Left forelimb (tissue), 1 donor: ENCODE measurements at regions not wholly inside any gene's neighbourhood (a gene's known extent, or its start where the extent isn't known, plus 50 kb on each side); places are given as distances from the start of the nearest gene placed in this dataset.
"Not testable (repeated sequence)": the region's sequence is repeated elsewhere in the genome, so short reads cannot be mapped to it uniquely, and the experiment has no call there.

Experiments used
- DNase-seq: peaks from one replicate; pipeline ENCODE4 v3.0.0-alpha.2; 2018; ENCODE audit warnings: low spot score

DNA sequence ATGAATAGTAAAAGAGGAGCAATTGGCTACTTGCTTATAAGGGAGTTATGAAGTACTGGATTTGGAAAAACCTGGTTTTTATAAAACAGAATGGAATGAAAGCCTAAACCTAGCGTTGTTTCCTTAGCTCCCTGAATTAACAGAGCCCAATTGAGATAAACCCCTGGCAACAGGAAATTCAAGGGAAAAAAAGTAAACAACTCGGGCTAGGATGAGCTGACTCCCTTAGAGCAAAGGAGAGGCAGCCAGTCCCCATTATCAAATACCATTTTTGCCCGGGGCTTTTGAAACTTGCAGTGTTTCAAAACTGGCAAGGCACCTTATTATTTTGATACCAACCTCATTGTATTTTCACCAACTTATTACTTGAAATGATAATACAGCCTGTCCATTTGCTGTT lies 587.5 kb downstream of the CD109 start:
- DNase-seq, result no peak

DNA sequence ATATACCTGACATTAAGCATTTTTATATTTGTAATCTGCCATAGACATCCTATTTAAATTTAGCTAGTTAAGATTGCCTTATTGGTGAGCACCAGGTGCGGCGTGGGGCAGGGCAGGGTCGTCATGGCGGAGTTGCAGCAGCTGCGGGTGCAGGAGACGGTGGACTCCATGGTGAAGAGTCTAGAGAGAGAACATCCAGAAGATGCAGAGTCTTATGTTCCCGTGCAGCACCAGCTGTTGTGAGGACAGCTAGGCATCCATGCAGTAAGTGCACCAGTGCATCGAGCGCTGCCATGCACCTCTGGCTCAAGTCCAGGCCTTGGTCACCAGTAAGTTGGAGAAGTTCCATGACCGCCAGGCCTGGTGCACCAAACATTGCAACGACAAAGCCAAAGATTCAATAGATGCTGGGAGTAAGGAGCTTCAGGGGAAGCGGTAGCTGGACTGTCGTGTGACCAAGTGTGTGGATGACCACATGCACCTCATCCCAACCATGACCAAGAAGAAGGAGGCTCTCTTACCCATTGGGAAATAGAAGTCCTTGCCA lies 586.2 kb downstream of the CD109 start:
- DNase-seq, result no peak

DNA sequence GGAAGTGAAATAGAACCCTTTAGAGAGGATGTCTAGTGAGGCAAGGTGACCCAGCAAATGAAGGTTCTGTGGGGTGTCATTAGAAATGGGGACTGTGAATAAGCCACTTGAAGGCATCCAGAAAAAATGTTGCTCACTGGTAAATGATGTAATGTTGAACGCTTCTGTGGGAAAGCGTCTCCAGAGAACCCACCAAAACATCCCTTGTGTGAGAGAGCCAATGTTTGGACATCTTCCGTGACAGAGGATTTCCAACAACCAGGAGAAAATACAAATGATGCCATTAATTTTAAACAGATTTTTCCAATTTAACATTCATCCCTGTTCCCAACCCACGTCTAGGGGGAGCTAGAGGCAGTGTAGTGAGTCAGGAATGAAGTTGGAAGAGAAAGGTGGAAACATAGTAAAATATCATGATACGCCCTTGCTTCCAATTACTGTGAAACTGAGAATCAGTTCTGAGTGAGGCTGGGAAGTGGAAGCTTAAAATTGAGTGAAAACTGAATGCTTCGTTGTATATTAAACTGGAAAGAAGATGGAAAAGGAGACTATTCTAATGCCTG lies 584.2 kb downstream of the CD109 start:
- no peak for DNase-seq

DNA sequence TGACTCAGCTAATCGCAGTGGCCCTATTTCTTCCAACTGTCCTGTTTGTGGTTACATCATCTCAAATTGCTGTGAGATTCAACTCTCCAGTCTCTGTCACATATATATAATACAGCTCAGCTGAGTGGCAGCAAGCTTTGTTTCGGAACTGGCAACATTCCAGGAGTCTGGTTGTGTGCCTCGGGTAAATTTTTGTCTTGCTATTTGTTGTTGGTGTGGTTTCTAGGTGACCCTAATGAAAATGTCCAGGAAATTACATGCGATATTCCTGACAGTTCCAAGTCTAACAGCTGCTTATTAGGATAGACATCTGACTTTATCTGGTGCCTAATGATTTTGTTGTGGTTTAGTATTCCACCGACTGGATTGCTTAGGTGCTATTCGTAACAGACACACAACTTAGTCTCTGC lies 581.8 kb downstream of the CD109 start:
- DNase-seq, result no peak

DNA sequence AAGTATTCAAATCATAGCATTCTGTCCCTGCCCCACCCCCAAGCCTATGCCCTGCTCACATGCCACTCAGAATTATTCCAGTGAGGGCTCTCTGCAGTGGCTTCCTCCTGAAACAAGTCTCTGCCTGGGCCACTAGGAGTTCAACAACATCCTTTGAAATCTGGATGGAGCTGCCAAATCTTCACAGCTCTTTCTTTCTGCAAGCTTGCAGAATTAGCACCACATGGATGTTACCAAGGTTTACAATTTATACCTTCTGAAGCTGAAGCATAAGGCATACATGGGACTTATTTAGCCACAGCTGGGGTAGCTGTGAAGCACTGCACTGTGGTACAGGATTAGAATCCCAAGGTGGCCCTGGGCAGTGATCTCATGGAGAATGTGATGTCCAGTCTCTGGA lies 577.5 kb downstream of the CD109 start:
- DNase-seq, result no peak

DNA sequence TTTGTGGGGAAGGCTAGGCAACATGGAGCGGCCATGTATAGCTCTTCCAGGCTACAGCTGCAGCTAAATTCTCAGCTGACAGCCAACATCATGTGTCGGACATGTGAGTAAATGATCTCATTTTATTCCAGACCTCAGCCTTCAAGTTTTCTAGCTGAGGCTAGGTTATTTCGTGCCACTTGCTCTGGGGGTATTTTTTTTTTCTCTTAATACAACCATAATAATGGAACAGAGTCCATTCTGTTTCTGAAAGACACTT lies 573.5 kb downstream of the CD109 start:
- DNase-seq, result no peak

DNA sequence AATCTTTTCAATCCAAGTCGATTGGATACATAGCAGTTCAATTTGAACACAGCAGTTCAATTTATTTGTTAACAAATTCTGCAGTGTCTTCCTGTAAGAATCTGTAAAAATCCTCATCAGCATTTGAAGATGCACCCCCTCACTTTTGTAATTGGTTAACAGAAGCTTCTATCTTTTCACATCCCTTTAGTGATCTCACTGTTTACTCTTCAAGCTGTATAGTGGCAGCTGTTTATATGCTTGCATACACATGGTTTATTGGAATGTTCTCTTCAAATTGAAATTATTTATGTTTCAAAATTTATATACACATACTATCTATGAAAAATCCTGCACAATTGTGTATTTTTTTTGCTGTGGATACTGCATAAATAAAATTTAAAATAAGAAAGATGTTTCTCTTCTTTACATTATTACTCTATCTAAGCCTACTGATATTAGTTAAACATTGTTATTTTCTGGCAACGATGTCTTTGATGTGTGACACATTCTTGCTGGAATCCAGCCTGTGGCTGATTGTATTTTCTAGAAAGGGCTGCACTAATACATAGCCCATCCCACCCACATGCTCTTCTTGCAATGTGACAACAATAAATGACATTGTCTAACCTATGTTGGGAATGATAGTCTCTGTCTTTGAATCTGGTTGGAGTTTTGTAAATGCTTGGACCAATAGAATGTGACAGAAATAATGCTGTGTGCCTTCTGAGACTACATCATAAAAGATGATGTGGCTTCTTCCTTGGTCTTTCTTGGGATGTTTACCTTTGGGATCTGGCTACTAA lies 573.0 kb downstream of the CD109 start:
- no peak for DNase-seq

DNA sequence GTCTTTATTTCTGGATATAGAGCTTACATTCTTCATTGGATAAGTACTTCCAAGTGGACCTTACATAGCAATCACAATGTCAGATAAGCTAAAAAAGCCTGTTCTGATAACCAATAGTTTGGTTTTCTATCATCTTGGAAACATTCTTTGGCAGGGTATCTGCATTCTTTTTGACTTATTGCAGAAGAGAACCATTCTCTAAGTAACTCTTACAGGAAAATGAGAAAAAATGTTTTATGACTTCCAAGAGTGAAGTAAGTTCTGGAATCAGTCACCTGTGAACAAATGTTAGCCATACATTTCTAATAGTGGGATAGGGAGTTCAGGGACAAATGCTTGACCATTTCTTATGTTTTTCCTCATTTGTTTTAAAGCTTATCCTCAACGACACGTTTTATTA lies 564.0 kb downstream of the CD109 start:
- no peak for DNase-seq

DNA sequence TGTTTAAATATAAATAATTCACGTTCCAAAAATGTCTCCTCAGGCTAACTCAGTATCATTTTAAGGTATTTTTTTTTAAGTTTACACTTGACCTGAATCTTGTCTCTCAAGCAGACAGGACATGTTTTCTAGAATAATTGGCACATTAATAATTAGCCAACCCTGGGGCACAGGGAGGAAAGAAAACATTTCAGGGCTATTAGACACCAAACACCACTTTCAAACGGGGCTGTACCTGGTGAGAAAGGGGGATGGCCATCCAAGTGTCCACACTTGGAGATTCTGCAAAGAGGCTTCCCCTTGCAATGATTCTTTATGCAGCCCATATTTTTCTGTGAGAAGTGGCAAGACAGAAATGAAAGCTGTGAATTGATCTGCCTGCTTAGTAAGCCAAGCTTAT lies 560.8 kb downstream of the CD109 start:
- no peak for DNase-seq

DNA sequence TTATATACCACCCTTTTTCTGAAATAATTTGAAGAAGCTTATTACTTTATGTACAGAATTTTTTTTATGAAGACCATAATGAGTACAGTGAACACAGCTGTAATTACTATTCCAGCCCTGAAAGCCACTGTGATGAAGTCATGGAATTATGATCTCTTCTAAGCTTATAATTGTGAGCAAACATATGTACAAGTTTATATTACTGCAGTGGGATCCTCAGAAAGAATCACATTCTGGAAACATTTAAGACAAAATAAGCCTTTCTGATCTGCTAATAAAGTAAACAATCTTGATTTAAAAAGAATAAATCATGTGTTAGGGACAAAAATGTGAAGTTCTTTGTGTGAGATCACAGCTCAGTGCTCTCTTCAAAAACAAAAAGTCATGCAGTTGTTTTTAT lies 560.4 kb downstream of the CD109 start:
- DNase-seq, result no peak

DNA sequence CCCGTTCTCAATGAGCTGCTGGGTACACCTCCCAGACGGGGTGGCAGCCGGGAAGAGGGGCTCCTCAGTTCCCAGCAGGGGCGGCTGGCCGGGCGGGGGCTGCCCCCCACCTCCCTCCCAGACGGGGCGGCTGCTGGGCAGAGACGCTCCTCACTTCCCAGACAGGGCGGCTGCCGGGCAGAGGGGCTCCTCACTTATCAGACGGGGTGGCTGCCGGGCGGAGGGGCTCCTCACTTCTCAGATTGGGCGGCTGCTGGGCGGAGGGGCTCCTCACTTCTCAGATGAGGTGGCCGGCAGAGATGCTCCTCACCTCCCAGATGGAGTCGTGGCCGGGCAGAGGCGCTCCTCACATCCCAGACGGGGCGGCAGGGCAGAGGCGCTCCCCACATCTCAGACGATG lies 559.0 kb downstream of the CD109 start:
- DNase-seq, result not testable (repeated sequence)

DNA sequence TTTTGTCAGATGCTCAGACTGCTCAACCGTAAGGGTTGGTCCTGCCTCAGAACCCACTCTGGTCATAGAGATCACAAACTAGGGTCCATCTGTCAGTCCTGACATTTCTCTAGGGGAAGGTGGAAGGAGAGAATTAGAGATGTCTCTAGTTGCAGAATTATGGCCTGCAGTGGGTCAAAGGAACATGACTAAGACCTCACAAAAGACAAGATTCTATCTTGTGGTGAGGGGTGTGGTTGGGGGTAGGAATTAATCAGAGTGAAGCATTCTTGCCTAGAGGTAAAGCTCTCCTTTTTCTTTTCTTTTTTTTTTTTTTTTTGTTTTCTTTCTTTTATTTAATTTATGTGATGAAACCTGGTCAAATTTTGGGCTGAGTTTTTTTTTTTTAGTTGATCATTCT lies 558.1 kb downstream of the CD109 start:
- DNase-seq, result not testable (repeated sequence)

DNA sequence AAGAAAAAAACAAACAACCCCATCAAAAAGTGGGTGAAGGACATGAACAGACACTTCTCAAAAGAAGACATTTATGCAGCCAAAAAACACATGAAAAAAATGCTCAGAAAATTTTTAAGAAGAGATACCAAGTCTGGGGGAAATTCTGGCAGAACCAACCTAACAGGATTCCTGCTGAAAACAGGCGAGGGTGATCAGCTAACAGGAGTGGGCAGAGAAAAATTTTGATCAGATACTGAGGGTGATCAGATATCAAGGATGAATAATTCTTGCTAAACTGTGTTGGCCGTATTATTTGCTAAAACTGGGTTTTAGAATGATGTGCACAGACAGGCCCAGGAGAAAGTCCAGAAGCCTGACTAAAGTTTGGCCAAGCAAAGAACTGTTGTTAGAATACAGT lies 557.3 kb downstream of the CD109 start:
- DNase-seq, result no peak

DNA sequence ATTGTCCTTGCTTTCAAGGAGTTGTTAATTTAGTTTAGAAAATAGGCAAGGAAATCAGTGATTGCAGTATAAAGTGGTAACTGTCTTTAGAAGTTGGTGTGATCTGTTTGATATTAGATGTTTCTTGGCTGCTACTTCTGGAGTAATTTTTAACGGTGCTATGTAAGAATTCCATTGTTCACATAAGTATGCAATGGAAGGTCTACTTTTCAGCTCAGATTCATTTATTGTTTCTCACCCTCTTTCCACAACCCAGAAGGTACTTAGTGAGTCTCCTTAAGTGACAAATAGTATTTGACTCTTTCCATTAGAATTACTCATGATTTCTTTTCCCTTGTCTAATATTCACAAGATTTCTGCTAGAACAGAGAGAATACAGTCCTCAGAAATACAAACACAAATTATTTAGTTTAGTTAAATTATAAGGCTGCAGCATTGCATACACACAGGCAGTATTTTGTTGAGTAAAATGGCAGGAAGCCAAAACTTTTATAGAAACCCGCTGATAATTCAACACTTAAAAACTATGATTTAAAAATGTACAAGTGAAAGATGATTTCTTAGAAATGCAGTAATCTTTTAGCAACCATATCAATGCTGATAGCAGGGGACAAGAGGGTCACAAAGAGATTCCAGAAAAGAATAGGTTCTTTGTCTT lies 554.3 kb downstream of the CD109 start:
- no peak for DNase-seq

DNA sequence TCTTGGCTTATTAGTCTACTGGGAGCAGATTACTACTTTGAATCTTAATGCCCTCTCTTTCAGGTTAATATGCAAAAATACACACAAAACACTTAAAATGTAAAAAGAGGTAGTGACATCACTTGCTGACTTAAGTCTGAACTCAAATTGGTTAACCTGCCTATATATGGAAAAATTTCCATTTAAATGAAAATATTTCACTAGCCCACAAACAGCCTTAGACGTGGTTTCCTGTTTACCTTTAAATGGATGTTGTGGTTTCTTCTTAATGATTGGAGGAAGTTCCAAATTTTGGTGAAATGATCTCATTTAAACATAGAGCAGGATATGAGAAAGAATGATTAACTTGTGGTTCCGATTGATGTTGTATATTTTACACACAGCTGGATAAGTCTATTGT lies 553.7 kb downstream of the CD109 start:
- no peak for DNase-seq

DNA sequence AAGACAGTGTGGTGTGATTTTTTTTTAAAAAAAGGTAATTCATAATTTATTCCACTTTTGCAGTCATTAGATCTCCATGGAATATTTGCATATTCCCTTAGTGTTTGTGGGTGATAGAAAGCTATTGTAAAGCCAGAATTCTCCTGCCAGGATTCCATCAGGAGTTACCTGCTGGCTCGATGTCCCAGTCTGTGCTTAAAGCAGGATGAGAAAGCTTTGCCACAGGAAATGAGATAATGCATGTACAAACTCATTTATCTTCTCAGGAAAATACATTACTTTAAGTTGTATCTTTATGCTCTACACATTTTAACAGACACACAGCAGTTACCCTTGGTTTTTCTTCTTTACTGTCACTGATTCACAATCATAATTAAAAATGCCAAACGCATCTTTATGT lies 553.0 kb downstream of the CD109 start:
- no peak for DNase-seq

DNA sequence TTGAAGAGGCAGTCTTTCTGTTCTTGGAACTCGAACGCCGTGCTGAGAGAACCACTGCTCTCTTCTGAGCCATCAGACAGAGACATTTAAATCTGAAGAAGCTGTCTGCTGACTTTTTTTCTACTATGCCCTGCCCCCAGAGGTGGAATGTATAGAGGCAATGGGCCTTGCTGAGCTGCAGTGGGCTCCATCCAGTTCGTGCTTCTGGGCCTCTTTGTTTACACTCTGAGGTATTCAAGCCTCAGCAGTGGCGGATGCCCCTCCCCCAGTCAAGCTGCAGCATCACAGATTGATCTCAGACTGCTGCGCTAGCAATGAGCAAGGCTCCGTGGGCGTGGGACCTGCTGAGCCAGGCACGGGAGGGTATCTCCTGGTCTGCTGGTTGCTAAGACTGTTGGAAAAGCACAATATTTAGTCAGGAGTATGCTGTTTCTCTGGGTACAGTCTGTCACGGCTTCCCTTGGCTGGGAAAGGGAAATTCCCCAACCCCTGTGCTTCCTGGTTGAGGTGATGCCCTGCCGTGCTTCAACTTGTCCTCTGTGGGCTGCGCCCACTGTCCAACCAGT lies 526.8 kb downstream of the CD109 start:
- peak; percentile 42 for DNase-seq

DNA sequence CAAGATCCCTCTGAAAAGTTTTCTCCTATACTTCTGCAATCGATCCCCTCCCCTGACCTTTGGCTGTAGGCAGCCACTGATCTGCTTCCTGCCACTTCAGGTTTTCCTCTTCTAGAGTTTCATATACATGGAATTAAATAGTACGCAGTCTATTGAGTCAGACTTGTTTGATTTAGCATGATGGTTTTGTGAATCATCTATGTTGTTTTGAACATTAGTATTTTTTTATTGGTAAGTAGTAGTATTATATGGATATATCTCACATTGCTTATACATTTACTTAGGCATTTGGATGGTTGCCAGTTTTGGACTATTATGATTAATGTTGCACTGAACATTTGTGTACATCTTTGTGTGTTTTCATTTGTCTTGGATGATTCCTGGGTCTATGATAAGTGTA lies 518.0 kb downstream of the CD109 start:
- DNase-seq, result no peak

DNA sequence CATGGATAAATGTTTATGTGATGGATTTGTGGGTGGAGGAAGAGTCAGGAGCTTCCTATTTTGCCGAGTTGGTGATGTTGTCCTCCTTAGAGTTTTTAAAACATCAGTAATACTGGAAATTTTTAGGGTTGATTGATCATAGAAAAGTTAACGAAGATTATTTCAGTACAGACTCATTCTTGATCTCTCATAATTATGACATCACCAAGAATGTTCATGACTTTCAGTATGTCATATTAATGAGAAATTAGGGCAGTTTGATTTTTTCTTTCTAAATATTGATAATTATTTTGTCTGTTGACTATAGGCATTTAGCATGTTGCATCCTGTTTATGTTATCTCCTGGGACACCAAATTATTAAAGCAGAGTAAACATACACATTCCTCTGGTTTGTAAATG lies 512.2 kb downstream of the CD109 start:
- DNase-seq, result no peak

DNA sequence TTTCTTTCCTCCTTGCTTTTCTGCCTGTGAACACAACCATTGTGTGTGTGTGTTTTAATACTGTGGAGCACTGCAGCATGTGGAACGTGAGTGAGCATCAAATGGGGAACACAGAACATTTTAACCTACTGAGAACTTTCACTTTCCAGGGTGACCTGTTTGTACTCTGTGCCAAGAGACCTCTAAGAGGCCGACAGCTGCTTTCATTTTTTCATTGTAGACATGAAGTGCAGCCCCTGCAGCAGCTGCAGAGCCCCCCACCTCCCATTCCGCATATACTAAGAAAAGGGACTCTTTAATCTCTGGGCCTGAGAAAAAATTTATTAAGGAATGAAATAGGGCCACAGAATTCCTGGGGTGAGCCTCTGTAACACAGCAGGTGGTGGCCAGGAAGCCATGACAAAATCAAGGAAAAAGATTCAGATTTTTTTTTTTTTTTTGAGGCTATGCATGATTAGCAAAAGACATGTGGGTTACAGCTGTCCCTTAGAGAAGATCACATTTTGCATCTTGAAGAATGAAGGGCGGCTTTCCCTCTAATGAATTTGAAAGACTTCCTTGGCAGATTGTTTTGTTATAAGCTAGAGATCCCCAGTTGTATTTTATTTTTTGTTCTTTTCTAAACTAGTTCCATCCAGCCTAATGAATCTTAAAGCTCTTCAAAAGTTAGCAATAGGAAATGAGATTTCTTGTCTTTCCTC lies 503.4 kb downstream of the CD109 start:
- no peak for DNase-seq

DNA sequence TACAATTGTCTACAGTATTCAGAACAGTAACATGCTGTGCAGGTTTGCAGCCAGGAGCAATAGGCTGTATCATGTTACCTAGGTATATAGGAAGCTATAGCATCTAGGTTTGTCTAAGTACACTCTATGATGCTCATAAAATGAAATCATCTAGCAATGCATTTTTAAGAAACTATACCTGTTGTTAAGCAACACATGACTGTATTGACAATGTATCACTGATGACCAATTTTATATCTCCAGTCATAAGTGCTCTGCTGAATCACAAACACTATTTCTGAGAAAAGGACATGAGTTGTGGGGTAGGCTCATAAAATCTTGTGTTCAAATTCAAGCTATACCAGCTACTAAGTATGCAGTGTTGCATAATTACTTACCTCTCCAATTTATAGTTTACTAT lies 501.3 kb downstream of the CD109 start:
- DNase-seq, result no peak

DNA sequence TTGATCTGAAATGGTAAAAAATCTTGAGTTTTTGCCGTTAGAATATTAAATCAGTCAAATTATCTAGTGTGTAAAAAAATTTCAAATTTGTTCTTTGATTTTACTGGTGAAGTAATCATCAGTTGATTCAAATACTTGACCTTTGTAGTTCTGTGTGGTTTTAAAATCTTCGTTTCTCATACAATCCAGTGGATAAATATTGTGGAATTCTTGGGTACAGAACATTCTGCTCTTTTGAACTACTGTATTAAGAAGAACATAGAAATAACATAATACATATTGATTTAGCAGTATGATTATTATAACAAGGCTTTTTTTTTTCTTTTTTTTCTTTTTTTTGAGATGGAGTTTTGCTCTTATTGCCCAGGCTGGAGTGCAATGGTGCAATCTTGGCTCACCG lies 491.8 kb downstream of the CD109 start:
- no peak for DNase-seq

DNA sequence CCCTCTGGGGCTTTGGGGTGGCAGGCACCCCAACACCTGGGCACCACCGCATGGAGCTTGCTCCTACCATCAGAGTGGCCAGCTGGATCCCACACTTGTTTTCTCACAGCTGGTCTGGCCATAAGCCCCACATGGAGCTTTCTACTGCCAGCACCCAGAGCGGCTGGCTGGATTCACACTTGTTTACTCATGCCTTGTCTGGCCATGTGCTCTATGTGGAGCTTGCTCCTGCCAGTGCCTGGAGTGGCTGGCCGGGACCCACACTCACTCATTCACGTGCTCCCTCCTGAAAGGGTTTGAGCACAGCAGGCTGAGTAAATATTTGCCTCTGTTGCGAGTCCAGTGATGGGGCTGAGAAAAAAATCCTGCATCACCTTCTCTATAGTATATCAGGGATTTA lies 487.0 kb downstream of the CD109 start:
- no peak for DNase-seq
